GM19452 (cell line): ENCODE measurements at regions not wholly inside any gene's neighbourhood (a gene's known extent, or its start where the extent isn't known, plus 50 kb on each side); places are given as distances from the start of the nearest gene placed in this dataset.
A peak's percentile ranks its signal among the peaks of the same experiment; 100 is the strongest.
"Not testable (repeated sequence)": the region's sequence is repeated elsewhere in the genome, so short reads cannot be mapped to it uniquely, and the experiment has no call there.

ENCODE experiments used
- ATAC-seq: cut with Tn5 transposase; IDR thresholded peaks from one replicate; pipeline ENCODE4 v1.9.1; 2021; ENCODE audit not compliant: unreplicated experiment

- peak; percentile 93 for ATAC-seq
Measured at GRCh38 chr9:41643571-41644279, 454.6 kb upstream of the ZNG1F start.

- ATAC-seq: not testable (repeated sequence)
Measured at GRCh38 chr9:41633726-41634125, 444.6 kb upstream of the ZNG1F start.

GRCh38 chr9:41623666-41624065 is 434.5 kb upstream of the ZNG1F start:
- not testable (repeated sequence) for ATAC-seq

- ATAC-seq: not testable (repeated sequence)
Measured at GRCh38 chr9:41619254-41619653, 430.1 kb upstream of the ZNG1F start.

GRCh38 chr9:41606961-41607547 is 417.9 kb upstream of the ZNG1F start:
- ATAC-seq: not testable (repeated sequence)

GRCh38 chr9:41565572-41565971 is 376.5 kb upstream of the ZNG1F start:
- not testable (repeated sequence) for ATAC-seq
